ENCODE measurements at regions not wholly inside any gene's neighbourhood (a gene's known extent, or its start where the extent isn't known, plus 50 kb on each side); places are given as distances from the start of the nearest gene placed in this dataset.

DNA sequence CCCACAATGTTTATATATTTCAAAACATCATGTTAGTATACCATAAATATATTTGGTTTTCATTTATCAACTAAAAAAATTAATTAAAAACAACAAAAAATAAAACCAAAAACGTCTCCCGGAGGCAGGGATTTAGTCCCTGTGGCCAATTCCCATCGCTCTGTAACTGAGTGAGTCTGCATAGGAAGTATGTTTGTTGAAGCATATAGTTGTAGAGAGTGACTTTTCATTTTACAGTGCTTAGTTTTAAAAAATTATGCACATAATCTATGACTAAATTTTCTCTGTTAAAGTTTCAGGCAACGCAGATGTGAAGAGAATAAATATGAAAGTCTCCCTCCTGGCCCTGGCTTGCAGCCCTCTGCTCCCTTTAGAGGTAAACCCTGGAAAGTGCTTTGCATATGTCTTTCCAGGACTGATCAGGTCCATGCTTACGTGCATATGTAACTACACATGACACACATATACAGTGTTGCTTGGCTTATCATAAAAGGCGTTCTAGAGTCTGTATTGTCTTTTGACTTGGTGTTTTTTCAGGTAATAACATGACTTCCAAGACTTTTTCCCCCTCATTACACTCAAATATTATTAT is 63.4 kb upstream of the SORBS2 start:
- TF ChIP-seq, protein P1, sequence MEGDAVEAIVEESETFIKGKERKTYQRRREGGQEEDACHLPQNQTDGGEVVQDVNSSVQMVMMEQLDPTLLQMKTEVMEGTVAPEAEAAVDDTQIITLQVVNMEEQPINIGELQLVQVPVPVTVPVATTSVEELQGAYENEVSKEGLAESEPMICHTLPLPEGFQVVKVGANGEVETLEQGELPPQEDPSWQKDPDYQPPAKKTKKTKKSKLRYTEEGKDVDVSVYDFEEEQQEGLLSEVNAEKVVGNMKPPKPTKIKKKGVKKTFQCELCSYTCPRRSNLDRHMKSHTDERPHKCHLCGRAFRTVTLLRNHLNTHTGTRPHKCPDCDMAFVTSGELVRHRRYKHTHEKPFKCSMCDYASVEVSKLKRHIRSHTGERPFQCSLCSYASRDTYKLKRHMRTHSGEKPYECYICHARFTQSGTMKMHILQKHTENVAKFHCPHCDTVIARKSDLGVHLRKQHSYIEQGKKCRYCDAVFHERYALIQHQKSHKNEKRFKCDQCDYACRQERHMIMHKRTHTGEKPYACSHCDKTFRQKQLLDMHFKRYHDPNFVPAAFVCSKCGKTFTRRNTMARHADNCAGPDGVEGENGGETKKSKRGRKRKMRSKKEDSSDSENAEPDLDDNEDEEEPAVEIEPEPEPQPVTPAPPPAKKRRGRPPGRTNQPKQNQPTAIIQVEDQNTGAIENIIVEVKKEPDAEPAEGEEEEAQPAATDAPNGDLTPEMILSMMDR (IDR thresholded peaks at IDR 0.05): no peak
- TF ChIP-seq POLR2A (IDR thresholded peaks at IDR 0.05): no peak

All from heart left ventricle (tissue), 13 donors.